Vagina (tissue), 2 donors: ENCODE measurements at regions not wholly inside any gene's neighbourhood (a gene's known extent, or its start where the extent isn't known, plus 50 kb on each side); places are given as distances from the start of the nearest gene placed in this dataset.

Source experiments
- POLR2A ChIP-seq, 2 donors: fragments of 450-650 bp; IDR thresholded peaks; one replicate each; pipeline ENCODE4 v1.6.1; 2017; ENCODE audit warnings: antibody characterized with exemption in 2 of 2, mild to moderate bottlenecking in 2 of 2, moderate library complexity in 2 of 2
- POLR2AphosphoS5 ChIP-seq, 2 donors: sonication (generic); formaldehyde crosslinking; IDR thresholded peaks; one replicate each; pipeline ENCODE4 v1.9.0; 2017; ENCODE audit warnings: antibody characterized with exemption in 2 of 2, mild to moderate bottlenecking in 2 of 2, low read depth in 1 of 2; ENCODE audit not compliant: insufficient read depth in 1 of 2
- TF ChIP-seq, protein P1 (sequence below), 3 experiments: fragments of 450-650 bp in 2 of 3; fragments of 200-600 bp in 1 of 3; sonication (generic) in 1 of 3; IDR thresholded peaks; one replicate each; pipeline ENCODE4 v1.5.1; 2017 to 2019; ENCODE audit warnings: antibody characterized with exemption in 3 of 3, mild to moderate bottlenecking in 2 of 3, moderate library complexity in 2 of 3

- TF ChIP-seq, protein P1, sequence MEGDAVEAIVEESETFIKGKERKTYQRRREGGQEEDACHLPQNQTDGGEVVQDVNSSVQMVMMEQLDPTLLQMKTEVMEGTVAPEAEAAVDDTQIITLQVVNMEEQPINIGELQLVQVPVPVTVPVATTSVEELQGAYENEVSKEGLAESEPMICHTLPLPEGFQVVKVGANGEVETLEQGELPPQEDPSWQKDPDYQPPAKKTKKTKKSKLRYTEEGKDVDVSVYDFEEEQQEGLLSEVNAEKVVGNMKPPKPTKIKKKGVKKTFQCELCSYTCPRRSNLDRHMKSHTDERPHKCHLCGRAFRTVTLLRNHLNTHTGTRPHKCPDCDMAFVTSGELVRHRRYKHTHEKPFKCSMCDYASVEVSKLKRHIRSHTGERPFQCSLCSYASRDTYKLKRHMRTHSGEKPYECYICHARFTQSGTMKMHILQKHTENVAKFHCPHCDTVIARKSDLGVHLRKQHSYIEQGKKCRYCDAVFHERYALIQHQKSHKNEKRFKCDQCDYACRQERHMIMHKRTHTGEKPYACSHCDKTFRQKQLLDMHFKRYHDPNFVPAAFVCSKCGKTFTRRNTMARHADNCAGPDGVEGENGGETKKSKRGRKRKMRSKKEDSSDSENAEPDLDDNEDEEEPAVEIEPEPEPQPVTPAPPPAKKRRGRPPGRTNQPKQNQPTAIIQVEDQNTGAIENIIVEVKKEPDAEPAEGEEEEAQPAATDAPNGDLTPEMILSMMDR (IDR thresholded peaks at IDR 0.05) = no peak
- TF ChIP-seq POLR2A (IDR thresholded peaks at IDR 0.05) (no peak), POLR2AphosphoS5 (IDR thresholded peaks at IDR 0.05; ENCODE audit: insufficient read depth in 1 of 2, low read depth in 1 of 2) (peak in 1 of 2 donors; percentile 69)
Observed at GRCh38 chr13:33509642-33510229, 224.2 kb upstream of the STARD13 start.
